ENCODE measurements at regions not wholly inside any gene's neighbourhood (a gene's known extent, or its start where the extent isn't known, plus 50 kb on each side); places are given as distances from the start of the nearest gene placed in this dataset.
"Not testable (repeated sequence)": the region's sequence is repeated elsewhere in the genome, so short reads cannot be mapped to it uniquely, and the experiment has no call there.

- DNase-seq = no peak
These were observed 175.3 kb downstream of the NPIPB11 start for GRCh38 chr16:29231244-29231643.

- DNase-seq = no peak
These were observed 175.8 kb downstream of the NPIPB11 start for GRCh38 chr16:29230671-29231096.

- not testable (repeated sequence) for DNase-seq
These were observed 176.4 kb downstream of the NPIPB11 start for GRCh38 chr16:29230006-29230668.

- not testable (repeated sequence) for DNase-seq
These were observed 176.9 kb downstream of the NPIPB11 start for GRCh38 chr16:29229616-29230005.

- not testable (repeated sequence) for DNase-seq
These were observed 177.6 kb downstream of the NPIPB11 start for GRCh38 chr16:29228664-29229611.

GRCh38 chr16:29227751-29228663, 178.5 kb downstream of the NPIPB11 start:
- peak; percentile 63 for DNase-seq

- DNase-seq = no peak
These were observed 179.7 kb downstream of the NPIPB11 start for GRCh38 chr16:29226782-29227181.

GRCh38 chr16:29224675-29225074, 181.8 kb downstream of the NPIPB11 start:
- DNase-seq = not testable (repeated sequence)

- not testable (repeated sequence) for DNase-seq
These were observed 183.9 kb downstream of the NPIPB11 start for GRCh38 chr16:29222615-29223014.

GRCh38 chr16:29222008-29222407, 184.5 kb downstream of the NPIPB11 start:
- not testable (repeated sequence) for DNase-seq

GRCh38 chr16:29221281-29221955, 185.1 kb downstream of the NPIPB11 start:
- not testable (repeated sequence) for DNase-seq

GRCh38 chr16:29220647-29221191, 185.8 kb downstream of the NPIPB11 start:
- not testable (repeated sequence) for DNase-seq

GRCh38 chr16:29219966-29220646, 186.4 kb downstream of the NPIPB11 start:
- DNase-seq = not testable (repeated sequence)

- not testable (repeated sequence) for DNase-seq
These were observed 186.9 kb downstream of the NPIPB11 start for GRCh38 chr16:29219562-29219961.

- not testable (repeated sequence) for DNase-seq
These were observed 187.9 kb downstream of the NPIPB11 start for GRCh38 chr16:29218649-29219048.

- DNase-seq = not testable (repeated sequence)
These were observed 188.3 kb downstream of the NPIPB11 start for GRCh38 chr16:29218171-29218570.

GRCh38 chr16:29217752-29218126, 188.8 kb downstream of the NPIPB11 start:
- DNase-seq = not testable (repeated sequence)

GRCh38 chr16:29217104-29217751, 189.3 kb downstream of the NPIPB11 start:
- not testable (repeated sequence) for DNase-seq

- not testable (repeated sequence) for DNase-seq
These were observed 192.7 kb downstream of the NPIPB11 start for GRCh38 chr16:29213770-29214169.

GRCh38 chr16:29213251-29213650, 193.3 kb downstream of the NPIPB11 start:
- DNase-seq = not testable (repeated sequence)

Data from activated T-cell treated with anti-CD3 and anti-CD28 coated beads, Interleukin-2, amount 50 U/mL, for 1 hour (primary cell).